Panc1 (cell line): ENCODE measurements at regions not wholly inside any gene's neighbourhood (a gene's known extent, or its start where the extent isn't known, plus 50 kb on each side); places are given as distances from the start of the nearest gene placed in this dataset.
"Not testable (repeated sequence)": the region's sequence is repeated elsewhere in the genome, so short reads cannot be mapped to it uniquely, and the experiment has no call there.

ENCODE experiments used
- ATAC-seq: fragments of 200-7000 bp; cut with Tn5 transposase; 2 replicates; pipeline ENCODE4 v1.9.1; 2020; ENCODE audit warnings: mild to moderate bottlenecking, moderate library complexity
- BruUV-seq: library from RNA; stranded (reverse); fragments of 400-500 nt; replicated peaks from 2 replicates; lab custom pipeline; 2021; lab: Mats Ljungman, UMichigan
- CTCF ChIA-PET: fragments of 300-600 bp; sonication (Branson Sonifier 250); formaldehyde crosslinking; loops from one replicate; lab custom pipeline; 2022; ENCODE audit warnings: antibody characterized with exemption; lab: Charles Lee
- POLR2A ChIA-PET: fragments of 300-600 bp; sonication (Branson Sonifier 250); formaldehyde crosslinking; loops from one replicate; lab custom pipeline; 2022; ENCODE audit warnings: antibody characterized with exemption; lab: Charles Lee
- DNase-seq: peaks from one replicate; pipeline ENCODE4 v3.0.0-alpha.2; 2010; ENCODE audit warnings: low read depth, low spot score
- H3K27ac ChIP-seq: 2 replicates; pipeline ENCODE4 v1.5.1; 2011; ENCODE audit warnings: mild to moderate bottlenecking, low read length, inconsistent platforms
- H3K27me3 ChIP-seq: fragments of 200-500 bp; sonication (Bioruptor generic); 2 replicates; pipeline ENCODE4 v1.6.0; 2014; ENCODE audit warnings: low read length, inconsistent platforms; ENCODE audit not compliant: control insufficient read depth, insufficient read depth
- H3K36me3 ChIP-seq: fragments of 200-500 bp; sonication (Bioruptor generic); 2 replicates; pipeline ENCODE4 v1.5.1; 2014; ENCODE audit warnings: inconsistent platforms, mild to moderate bottlenecking, low read length, moderate library complexity; ENCODE audit not compliant: control insufficient read depth, insufficient read depth
- H3K4me1 ChIP-seq: 2 replicates; pipeline ENCODE4 v1.5.1; 2011; ENCODE audit warnings: inconsistent platforms, mild to moderate bottlenecking, low read length, moderate library complexity; ENCODE audit not compliant: control insufficient read depth, insufficient read depth
- H3K4me3 ChIP-seq, 2 experiments: 2 replicates each; pipeline ENCODE4 v1.5.1; 2011 to 2012; ENCODE audit warnings: low read depth in 2 of 2, low read length in 2 of 2, mild to moderate bottlenecking in 2 of 2, inconsistent platforms in 1 of 2, moderate library complexity in 1 of 2
- H3K9me3 ChIP-seq: fragments of 200-500 bp; sonication (Bioruptor generic); 2 replicates; pipeline ENCODE4 v1.5.1; 2014; ENCODE audit warnings: low read depth, mild to moderate bottlenecking, inconsistent platforms, low read length, moderate library complexity; ENCODE audit not compliant: control insufficient read depth, insufficient read depth
- POLR2AphosphoS5 ChIP-seq: IDR thresholded peaks from 2 replicates; pipeline ENCODE4 v1.6.1; 2012; ENCODE audit warnings: mild to moderate bottlenecking, low read depth, low read length, moderate library complexity
- SIN3A ChIP-seq: IDR thresholded peaks from 2 replicates; pipeline ENCODE4 v1.6.1; 2012; ENCODE audit warnings: low read depth, mild to moderate bottlenecking, low read length, moderate library complexity, borderline replicate concordance; ENCODE audit not compliant: insufficient read depth
- TCF7L2 ChIP-seq: IDR thresholded peaks from 2 replicates; pipeline ENCODE4 v1.6.1; 2011; ENCODE audit warnings: mild to moderate bottlenecking, low read depth, low read length, inconsistent platforms
- in situ Hi-C: cut with HindIII; loops from 2 replicates; pipeline ENCODE4 v1.10.0; 2016; ENCODE audit warnings: low sequenced_read_pairs, low pct_unique_long_range_greater_than_20kb
- intact Hi-C: fragments of 100-400 bp; cut with micrococcal nuclease; formaldehyde crosslinking; loops from one replicate; pipeline ENCODE4 v1.10.0; 2022; ENCODE audit not compliant: unreplicated experiment
- TF ChIP-seq, protein P1 (sequence below): fragments of 450-650 bp; IDR thresholded peaks from 2 replicates; pipeline ENCODE4 v1.5.1; 2017; ENCODE audit warnings: mild to moderate bottlenecking
- TF ChIP-seq, protein P2 (sequence below), 2 experiments: IDR thresholded peaks; 2 replicates each; pipeline ENCODE4 v1.6.1; 2011 to 2012; ENCODE audit warnings: low read depth in 2 of 2, control low read depth in 1 of 2, low read length in 1 of 2, mild to moderate bottlenecking in 1 of 2, moderate library complexity in 1 of 2; ENCODE audit not compliant: insufficient read depth in 1 of 2

DNA sequence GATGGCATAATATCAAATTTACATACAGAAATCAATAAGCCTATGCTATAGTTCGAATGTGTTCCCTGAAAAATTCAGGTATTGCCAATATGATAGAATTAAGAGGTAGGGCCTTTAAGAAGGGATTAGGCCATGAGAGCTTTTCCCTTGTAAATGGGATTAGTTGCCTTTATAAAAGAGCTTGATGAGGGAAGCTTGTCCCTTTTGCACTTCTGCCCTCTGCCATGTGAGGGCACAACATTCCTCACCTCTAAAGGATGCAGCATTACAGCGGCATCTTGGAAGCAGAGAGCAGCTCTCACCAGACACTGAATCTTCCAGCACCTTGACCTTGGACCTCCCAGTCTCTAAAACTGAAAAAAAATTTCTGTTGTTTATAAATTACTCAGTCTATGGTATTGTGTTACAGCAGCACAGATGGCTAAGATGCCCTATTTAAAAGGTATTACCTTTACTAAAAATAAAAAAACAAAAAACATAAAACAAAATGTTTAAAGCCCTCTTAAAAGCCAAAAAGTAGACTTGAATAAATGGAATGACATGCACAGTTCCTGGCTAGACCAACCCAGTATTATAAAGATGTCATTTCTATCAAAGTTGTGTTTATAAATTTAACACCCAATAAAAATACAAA lies 909.6 kb downstream of the REEP3 start:
- in situ Hi-C loops: no loop called here
- Histone ChIP-seq H3K9me3 (no peaks in the 10 kb centered on the region), H3K4me3 (no peak overlapping the region), H3K27me3 (no peaks in the 10 kb centered on the region), H3K36me3 (no peaks in the 10 kb centered on the region), H3K4me1 (no peaks in the 10 kb centered on the region), H3K27ac (no peak overlapping the region)
- TF ChIP-seq, protein P1, sequence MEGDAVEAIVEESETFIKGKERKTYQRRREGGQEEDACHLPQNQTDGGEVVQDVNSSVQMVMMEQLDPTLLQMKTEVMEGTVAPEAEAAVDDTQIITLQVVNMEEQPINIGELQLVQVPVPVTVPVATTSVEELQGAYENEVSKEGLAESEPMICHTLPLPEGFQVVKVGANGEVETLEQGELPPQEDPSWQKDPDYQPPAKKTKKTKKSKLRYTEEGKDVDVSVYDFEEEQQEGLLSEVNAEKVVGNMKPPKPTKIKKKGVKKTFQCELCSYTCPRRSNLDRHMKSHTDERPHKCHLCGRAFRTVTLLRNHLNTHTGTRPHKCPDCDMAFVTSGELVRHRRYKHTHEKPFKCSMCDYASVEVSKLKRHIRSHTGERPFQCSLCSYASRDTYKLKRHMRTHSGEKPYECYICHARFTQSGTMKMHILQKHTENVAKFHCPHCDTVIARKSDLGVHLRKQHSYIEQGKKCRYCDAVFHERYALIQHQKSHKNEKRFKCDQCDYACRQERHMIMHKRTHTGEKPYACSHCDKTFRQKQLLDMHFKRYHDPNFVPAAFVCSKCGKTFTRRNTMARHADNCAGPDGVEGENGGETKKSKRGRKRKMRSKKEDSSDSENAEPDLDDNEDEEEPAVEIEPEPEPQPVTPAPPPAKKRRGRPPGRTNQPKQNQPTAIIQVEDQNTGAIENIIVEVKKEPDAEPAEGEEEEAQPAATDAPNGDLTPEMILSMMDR: peak; percentile 58
- no peak for TF ChIP-seq POLR2AphosphoS5
- ATAC-seq (peak; percentile 56; the same call in 1 of the 2 replicates), DNase-seq (peak; percentile 4)
- BruUV-seq: no TSS peak
- ChIA-PET CTCF (interaction anchor here (0.6 kb wide), 1 partner anchor 1125 kb away, joined by 3 read pairs; no protein-coding TSS in a partner anchor), POLR2A (no interaction called here)
- intact Hi-C loops: no loop called here

DNA sequence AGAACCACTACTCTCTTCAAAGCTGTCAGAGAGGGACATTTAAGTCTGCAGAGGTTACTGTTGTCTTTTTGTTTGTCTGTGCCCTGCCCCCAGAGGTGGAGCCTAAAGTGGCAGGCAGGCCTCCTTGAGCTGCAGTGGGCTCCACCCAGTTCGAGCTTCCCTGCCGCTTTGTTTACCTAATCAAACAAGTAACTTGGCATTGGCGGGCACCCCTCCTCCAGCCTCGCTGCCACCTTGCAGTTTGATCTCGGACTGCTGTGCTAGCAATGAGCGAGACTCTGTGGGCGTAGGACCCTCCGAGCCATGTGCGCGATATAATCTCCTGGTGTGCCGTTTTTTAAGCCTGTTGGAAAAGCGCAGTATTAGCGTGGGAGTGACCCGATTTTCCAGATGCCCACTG lies 920.7 kb downstream of the REEP3 start:
- intact Hi-C loops, H3K9me3 ChIP-seq, in situ Hi-C loops, ATAC-seq, CTCF ChIA-PET, DNase-seq, H3K4me3 ChIP-seq, BruUV-seq, H3K27me3 ChIP-seq, H3K4me1 ChIP-seq, H3K36me3 ChIP-seq, H3K27ac ChIP-seq, POLR2A ChIA-PET: not testable (repeated sequence)

DNA sequence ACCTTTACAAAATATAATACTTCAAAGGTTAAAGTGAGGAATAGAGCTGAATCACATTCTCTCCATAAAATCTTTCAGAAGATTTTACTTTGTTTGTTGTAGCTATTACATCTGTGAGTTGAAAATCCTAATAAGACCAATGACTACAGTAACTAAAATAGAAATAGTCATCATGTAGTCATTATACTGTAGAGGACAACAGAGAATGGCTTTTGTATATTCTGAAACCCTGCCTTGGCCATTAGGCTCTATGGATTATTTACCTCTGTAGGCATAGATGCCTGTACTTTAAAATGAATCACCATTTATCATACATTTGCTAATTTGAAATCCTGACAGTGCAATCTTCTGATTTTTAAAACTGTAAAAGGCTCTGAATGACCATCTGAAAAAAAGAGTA lies 923.0 kb downstream of the REEP3 start:
- POLR2A ChIA-PET: no interaction called here
- H3K9me3 ChIP-seq: peaks cover 3% of the 10 kb centered on the region
- no peaks in the 10 kb centered on the region for H3K27me3 ChIP-seq
- CTCF ChIA-PET: no interaction called here
- H3K4me3 ChIP-seq: no peak overlapping the region
- no peaks in the 10 kb centered on the region for H3K4me1 ChIP-seq
- intact Hi-C loops (no loop called here), in situ Hi-C loops (no loop called here)
- no peak overlapping the region for H3K27ac ChIP-seq
- no TSS peak for BruUV-seq
- ATAC-seq (no peak), DNase-seq (no peak)
- TF ChIP-seq SIN3A: no peak
- no peak for TF ChIP-seq TCF7L2
- no peak for TF ChIP-seq POLR2AphosphoS5
- TF ChIP-seq, protein P1: no peak
- TF ChIP-seq, protein P2, sequence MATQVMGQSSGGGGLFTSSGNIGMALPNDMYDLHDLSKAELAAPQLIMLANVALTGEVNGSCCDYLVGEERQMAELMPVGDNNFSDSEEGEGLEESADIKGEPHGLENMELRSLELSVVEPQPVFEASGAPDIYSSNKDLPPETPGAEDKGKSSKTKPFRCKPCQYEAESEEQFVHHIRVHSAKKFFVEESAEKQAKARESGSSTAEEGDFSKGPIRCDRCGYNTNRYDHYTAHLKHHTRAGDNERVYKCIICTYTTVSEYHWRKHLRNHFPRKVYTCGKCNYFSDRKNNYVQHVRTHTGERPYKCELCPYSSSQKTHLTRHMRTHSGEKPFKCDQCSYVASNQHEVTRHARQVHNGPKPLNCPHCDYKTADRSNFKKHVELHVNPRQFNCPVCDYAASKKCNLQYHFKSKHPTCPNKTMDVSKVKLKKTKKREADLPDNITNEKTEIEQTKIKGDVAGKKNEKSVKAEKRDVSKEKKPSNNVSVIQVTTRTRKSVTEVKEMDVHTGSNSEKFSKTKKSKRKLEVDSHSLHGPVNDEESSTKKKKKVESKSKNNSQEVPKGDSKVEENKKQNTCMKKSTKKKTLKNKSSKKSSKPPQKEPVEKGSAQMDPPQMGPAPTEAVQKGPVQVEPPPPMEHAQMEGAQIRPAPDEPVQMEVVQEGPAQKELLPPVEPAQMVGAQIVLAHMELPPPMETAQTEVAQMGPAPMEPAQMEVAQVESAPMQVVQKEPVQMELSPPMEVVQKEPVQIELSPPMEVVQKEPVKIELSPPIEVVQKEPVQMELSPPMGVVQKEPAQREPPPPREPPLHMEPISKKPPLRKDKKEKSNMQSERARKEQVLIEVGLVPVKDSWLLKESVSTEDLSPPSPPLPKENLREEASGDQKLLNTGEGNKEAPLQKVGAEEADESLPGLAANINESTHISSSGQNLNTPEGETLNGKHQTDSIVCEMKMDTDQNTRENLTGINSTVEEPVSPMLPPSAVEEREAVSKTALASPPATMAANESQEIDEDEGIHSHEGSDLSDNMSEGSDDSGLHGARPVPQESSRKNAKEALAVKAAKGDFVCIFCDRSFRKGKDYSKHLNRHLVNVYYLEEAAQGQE (IDR thresholded peaks at IDR 0.05; ENCODE audit: insufficient read depth in 1 of 2, low read depth in 2 of 2, low read length in 1 of 2): no peak
- no peaks in the 10 kb centered on the region for H3K36me3 ChIP-seq
